Cerebellar cortex (tissue), 1 donor: ENCODE measurements at regions not wholly inside any gene's neighbourhood (a gene's known extent, or its start where the extent isn't known, plus 50 kb on each side); places are given as distances from the start of the nearest gene placed in this dataset.
A peak's percentile ranks its signal among the peaks of the same experiment; 100 is the strongest.

ENCODE experiments used
- DNase-seq: peaks from one replicate; pipeline ENCODE4 v3.0.0-alpha.2; 2015; ENCODE audit warnings: low spot score

- DNase-seq: no peak
These were observed 88.3 kb downstream of the ANKRD60 start for GRCh38 chr20:58139849-58140786.

GRCh38 chr20:58138395-58138794 lies 90.1 kb downstream of the ANKRD60 start:
- no peak for DNase-seq

- no peak for DNase-seq
These were observed 90.7 kb downstream of the ANKRD60 start for GRCh38 chr20:58137651-58138265.

GRCh38 chr20:58137236-58137635 lies 91.2 kb downstream of the ANKRD60 start:
- no peak for DNase-seq

- no peak for DNase-seq
These were observed 92.3 kb downstream of the ANKRD60 start for GRCh38 chr20:58136149-58136484.

GRCh38 chr20:58135441-58136148 lies 92.9 kb downstream of the ANKRD60 start:
- no peak for DNase-seq

- DNase-seq: no peak
These were observed 95.2 kb downstream of the ANKRD60 start for GRCh38 chr20:58133020-58133808.

GRCh38 chr20:58131551-58132142 lies 96.8 kb downstream of the ANKRD60 start:
- no peak for DNase-seq

GRCh38 chr20:58131151-58131550 lies 97.3 kb downstream of the ANKRD60 start:
- peak; percentile 10 for DNase-seq

- no peak for DNase-seq
These were observed 97.9 kb downstream of the ANKRD60 start for GRCh38 chr20:58130581-58130980.

GRCh38 chr20:58130156-58130555 lies 98.3 kb downstream of the ANKRD60 start:
- no peak for DNase-seq

GRCh38 chr20:58129721-58130151 lies 98.7 kb downstream of the ANKRD60 start:
- no peak for DNase-seq

- no peak for DNase-seq
These were observed 99.5 kb downstream of the ANKRD60 start for GRCh38 chr20:58128635-58129625.

- no peak for DNase-seq
These were observed 100.7 kb downstream of the ANKRD60 start for GRCh38 chr20:58127701-58128111.

- DNase-seq: no peak
These were observed 102.7 kb downstream of the ANKRD60 start for GRCh38 chr20:58125726-58126125.

GRCh38 chr20:58117944-58118343 lies 110.5 kb downstream of the ANKRD60 start:
- no peak for DNase-seq

- DNase-seq: no peak
These were observed 111.9 kb downstream of the ANKRD60 start for GRCh38 chr20:58116505-58116904.

GRCh38 chr20:58113716-58114115 lies 114.7 kb downstream of the ANKRD60 start:
- DNase-seq: no peak

GRCh38 chr20:58112017-58112781 lies 116.3 kb downstream of the ANKRD60 start:
- DNase-seq: no peak
